ENCODE measurements at regions not wholly inside any gene's neighbourhood (a gene's known extent, or its start where the extent isn't known, plus 50 kb on each side); places are given as distances from the start of the nearest gene placed in this dataset.

GRCh38 chr1:164999146-164999545, 357.4 kb downstream of the LMX1A start:
- H3K9me2 ChIP-seq (ENCODE audit: insufficient read depth): no peaks in the 10 kb centered on the region
- no peak overlapping the region for H3K4me3 ChIP-seq
- H3F3A ChIP-seq (replicated peaks; ENCODE audit: low read depth): no peaks in the 10 kb centered on the region
- no peak for DNase-seq (ENCODE audit: low spot score)
- no peak overlapping the region for H3K27ac Mint-ChIP-seq
- H3K27me3 Mint-ChIP-seq (ENCODE audit: insufficient read depth, low read depth, poor library complexity): peaks cover 2% of the 10 kb centered on the region
- no peaks in the 10 kb centered on the region for H3K4me1 ChIP-seq (ENCODE audit: insufficient read depth)
- H3K36me3 ChIP-seq (ENCODE audit: insufficient read depth): no peaks in the 10 kb centered on the region
- H3K9me3 Mint-ChIP-seq: no peaks in the 10 kb centered on the region
- H3K36me3 Mint-ChIP-seq (ENCODE audit: low read depth): no peaks in the 10 kb centered on the region
- H3K27ac ChIP-seq (ENCODE audit: low read depth): no peak overlapping the region
- no peak for ATAC-seq
- H3K27me3 ChIP-seq (ENCODE audit: insufficient read depth): no peaks in the 10 kb centered on the region
- H3K4me3 Mint-ChIP-seq: no peak overlapping the region
- no peaks in the 10 kb centered on the region for H4K20me1 ChIP-seq (replicated peaks; ENCODE audit: insufficient read depth)
- no peaks in the 10 kb centered on the region for H3K79me2 ChIP-seq (replicated peaks; ENCODE audit: insufficient read depth)
- H2AFZ ChIP-seq: no peak overlapping the region
- no peaks in the 10 kb centered on the region for H3K4me1 Mint-ChIP-seq
- no peak overlapping the region for H3K4me2 ChIP-seq
- TF ChIP-seq CTCF (conservative IDR thresholded peaks at IDR 0.05; ENCODE audit: low read depth in 2 of 2) (no peak), STAT1 (IDR thresholded peaks at IDR 0.05; ENCODE audit: unreplicated experiment) (no peak), EZH2 (IDR thresholded peaks at IDR 0.05; ENCODE audit: low read depth, unreplicated experiment) (no peak), ETS1 (IDR thresholded peaks at IDR 0.05) (no peak), CREB1 (CRISPR knock-in tag; IDR thresholded peaks at IDR 0.05; ENCODE audit: low read depth) (no peak), NANOG (IDR thresholded peaks at IDR 0.05; ENCODE audit: borderline replicate concordance) (no peak), ZNF331 (CRISPR knock-in tag; IDR thresholded peaks at IDR 0.05; ENCODE audit: low read depth) (no peak), EZH2phosphoT487 (IDR thresholded peaks at IDR 0.05; ENCODE audit: unreplicated experiment) (no peak), JUNB (IDR thresholded peaks at IDR 0.05; ENCODE audit: unreplicated experiment) (no peak), POLR2AphosphoS5 (IDR thresholded peaks at IDR 0.05; ENCODE audit: low read depth) (no peak), REST (IDR thresholded peaks at IDR 0.05; ENCODE audit: unreplicated experiment) (no peak), ZNF462 (CRISPR knock-in tag; IDR thresholded peaks at IDR 0.05) (no peak), ZNF114 (CRISPR knock-in tag; IDR thresholded peaks at IDR 0.05) (no peak)

Data from GM23338 (cell line).